KOPT-K1 (cell line): ENCODE measurements at regions not wholly inside any gene's neighbourhood (a gene's known extent, or its start where the extent isn't known, plus 50 kb on each side); places are given as distances from the start of the nearest gene placed in this dataset.
"Not testable (repeated sequence)": the region's sequence is repeated elsewhere in the genome, so short reads cannot be mapped to it uniquely, and the experiment has no call there.

Experiments used
- H3K27ac ChIP-seq: fragments of 200-600 bp; sonication (generic); 2 replicates; pipeline ENCODE4 v1.5.1; 2016; ENCODE audit warnings: antibody characterized with exemption, mild to moderate bottlenecking, low read depth, low read length; ENCODE audit not compliant: poor library complexity, severe bottlenecking
- H3K36me3 ChIP-seq: fragments of 200-600 bp; sonication (generic); 2 replicates; pipeline ENCODE4 v1.5.1; 2017; ENCODE audit warnings: antibody characterized with exemption, mild to moderate bottlenecking, low read length, moderate library complexity; ENCODE audit not compliant: insufficient read depth
- H3K9me3 ChIP-seq: fragments of 200-600 bp; sonication (generic); 2 replicates; pipeline ENCODE4 v1.5.1; 2017; ENCODE audit warnings: antibody characterized with exemption, low read length, mild to moderate bottlenecking; ENCODE audit not compliant: insufficient read depth, poor library complexity, severe bottlenecking

DNA sequence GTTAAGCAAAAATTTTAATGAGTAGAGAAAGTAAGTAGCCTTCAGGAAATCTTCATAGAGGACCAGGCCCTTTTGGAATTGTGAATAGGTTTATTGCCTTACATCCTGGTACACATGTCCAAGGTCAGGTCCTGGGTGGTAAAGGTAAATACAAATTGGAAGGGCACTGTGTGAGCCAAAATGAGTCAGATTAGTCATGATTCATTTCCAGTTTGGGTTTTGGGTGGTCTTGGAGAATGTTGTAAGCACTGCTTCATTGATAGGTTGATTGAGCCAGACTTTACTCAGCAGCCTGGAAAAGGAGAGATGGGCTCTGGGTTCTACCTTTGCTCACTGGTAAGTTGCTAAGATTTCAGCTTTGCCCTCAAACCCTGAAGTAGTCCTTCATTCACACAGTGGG lies 82.5 kb upstream of the ZNF169 start:
- H3K9me3 ChIP-seq, result no peaks in the 10 kb centered on the region
- peaks cover 77% of the 10 kb centered on the region for H3K36me3 ChIP-seq
- H3K27ac ChIP-seq, result no peak overlapping the region

- no peak overlapping the region for H3K27ac ChIP-seq
- H3K9me3 ChIP-seq, result no peaks in the 10 kb centered on the region
- H3K36me3 ChIP-seq, result peaks cover 76% of the 10 kb centered on the region
Observed at GRCh38 chr9:94178927-94179326, 80.2 kb upstream of the ZNF169 start.

DNA sequence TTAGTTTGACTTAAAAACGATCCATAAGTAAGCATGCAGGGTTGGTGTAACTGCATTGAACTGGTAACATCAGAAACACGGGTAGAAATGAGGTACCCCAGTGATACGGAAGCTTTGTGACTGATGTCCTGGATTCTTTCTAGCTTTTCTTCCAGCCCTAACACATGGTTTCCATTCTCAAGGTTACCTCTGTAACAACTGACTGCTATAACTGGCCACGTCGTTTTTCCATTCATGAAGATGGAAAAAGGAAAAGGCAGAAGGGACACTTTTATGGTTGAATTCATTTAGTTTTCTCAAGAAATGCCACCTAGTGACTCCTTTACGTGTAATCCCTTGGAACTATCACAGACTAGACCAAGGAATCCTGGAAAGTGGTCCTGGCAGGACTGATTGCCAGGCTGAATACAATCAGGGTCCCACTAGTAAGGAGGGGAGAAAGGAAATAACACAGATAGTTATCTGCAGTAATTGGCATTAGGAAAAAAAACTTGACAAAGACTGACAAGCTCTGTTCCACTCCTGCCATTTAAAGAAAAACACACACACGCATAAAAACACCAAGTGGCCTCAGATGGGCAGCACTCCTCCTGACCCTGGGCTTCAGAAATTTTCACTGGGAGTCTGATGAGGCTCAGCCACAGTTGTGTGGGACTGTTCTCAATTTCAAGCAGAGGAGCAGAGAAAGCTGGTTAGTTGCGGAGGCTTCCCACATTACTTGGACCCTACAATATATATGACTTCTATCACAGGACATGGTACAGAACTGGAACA lies 77.5 kb upstream of the ZNF169 start:
- peaks cover 57% of the 10 kb centered on the region for H3K36me3 ChIP-seq
- peaks cover 6% of the 10 kb centered on the region for H3K9me3 ChIP-seq
- H3K27ac ChIP-seq, result no peak overlapping the region

GRCh38 chr9:94182532-94182931 lies 76.6 kb upstream of the ZNF169 start:
- H3K36me3 ChIP-seq, result peaks cover 55% of the 10 kb centered on the region
- peaks cover 13% of the 10 kb centered on the region for H3K9me3 ChIP-seq
- no peak overlapping the region for H3K27ac ChIP-seq

DNA sequence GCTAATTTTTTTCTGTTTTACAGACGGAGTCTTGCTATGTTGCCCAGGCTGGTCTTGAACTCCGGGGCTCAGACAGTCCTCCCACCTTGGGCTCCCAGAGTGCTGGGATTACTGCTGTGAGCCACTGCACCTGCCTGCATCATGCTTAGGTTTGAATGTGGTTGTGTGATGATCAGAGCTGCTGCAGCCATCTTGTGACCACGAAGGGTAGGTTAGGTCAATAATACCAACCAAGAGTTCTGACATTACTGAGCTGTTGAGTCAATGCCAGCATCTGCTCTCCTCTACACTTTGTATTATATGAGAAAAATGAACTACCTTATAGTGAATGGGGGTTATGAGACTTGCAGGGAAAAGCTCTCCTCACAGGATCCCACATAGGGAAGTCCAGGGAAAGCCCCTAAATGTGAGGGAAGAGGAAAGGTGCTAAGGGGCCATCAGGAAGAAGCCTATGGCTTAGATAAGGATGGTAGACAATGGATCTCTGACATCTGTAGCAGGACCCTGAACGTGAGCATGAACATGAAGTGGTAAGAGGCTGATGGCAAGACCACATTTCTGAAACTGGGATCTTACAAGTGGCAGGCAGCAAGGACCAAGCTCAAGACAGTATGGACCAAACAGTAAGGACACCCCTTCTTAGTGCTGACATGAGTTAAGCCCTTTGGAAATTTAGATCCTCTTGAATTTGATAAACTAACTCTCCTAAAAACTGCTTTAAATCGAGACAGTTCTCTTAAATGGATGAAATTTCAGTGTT lies 75.7 kb upstream of the ZNF169 start:
- Histone ChIP-seq H3K36me3 (peaks cover 47% of the 10 kb centered on the region), H3K27ac (no peak overlapping the region), H3K9me3 (peaks cover 22% of the 10 kb centered on the region)

GRCh38 chr9:94188246-94188645 lies 70.9 kb upstream of the ZNF169 start:
- H3K9me3 ChIP-seq, result peaks cover 39% of the 10 kb centered on the region
- peaks cover 23% of the 10 kb centered on the region for H3K36me3 ChIP-seq

DNA sequence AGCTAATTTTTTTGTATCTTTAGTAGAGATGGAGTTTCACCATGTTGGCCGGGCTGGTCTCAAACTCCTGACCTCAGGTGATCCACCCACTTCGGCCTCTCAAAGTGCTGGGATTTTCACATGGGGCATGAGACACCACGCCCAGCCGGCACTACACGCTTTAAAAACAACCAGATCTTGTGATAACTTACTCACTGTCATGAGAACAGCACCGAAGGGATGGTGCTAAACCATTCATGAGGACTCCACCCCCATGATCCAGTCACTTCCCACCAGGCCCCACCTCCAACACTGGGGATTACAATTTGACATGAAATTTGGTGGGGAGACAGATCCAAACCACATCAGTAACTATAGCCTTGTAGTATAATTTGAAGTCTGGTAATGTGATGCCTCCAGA lies 67.4 kb upstream of the ZNF169 start:
- H3K9me3 ChIP-seq, result peaks cover 51% of the 10 kb centered on the region

More at GRCh38 chr9:94188246-94188645, 70.9 kb upstream of the ZNF169 start:
- no peak overlapping the region for H3K27ac ChIP-seq

DNA sequence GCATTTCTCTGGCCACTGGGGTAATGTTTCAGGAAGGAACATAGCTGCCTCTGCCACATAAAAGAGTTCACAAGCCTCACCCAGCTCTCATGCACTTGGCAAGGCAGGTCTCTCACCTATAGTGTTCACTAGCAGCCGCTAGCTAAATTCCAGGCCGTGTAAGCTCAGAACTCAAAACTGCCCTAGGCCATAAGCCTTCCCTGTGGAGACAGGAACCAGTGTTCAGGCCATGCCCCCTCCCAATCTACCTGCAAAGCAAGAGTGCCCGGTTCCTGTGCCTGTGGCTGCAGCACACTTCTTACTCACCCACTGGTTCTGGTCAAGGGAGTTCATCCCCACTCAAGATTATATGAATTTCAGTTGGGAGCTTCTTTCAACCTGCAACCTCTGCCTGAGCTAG lies 60.7 kb upstream of the ZNF169 start:
- Histone ChIP-seq H3K36me3 (no peaks in the 10 kb centered on the region), H3K27ac (no peak overlapping the region), H3K9me3 (peaks cover 18% of the 10 kb centered on the region)

More for the DNA sequence above, 67.4 kb upstream of the ZNF169 start:
- peaks cover 12% of the 10 kb centered on the region for H3K36me3 ChIP-seq
- H3K27ac ChIP-seq, result not testable (repeated sequence)

GRCh38 chr9:94199776-94200175 lies 59.3 kb upstream of the ZNF169 start:
- peaks cover 13% of the 10 kb centered on the region for H3K9me3 ChIP-seq
- no peak overlapping the region for H3K27ac ChIP-seq
- H3K36me3 ChIP-seq, result no peaks in the 10 kb centered on the region

DNA sequence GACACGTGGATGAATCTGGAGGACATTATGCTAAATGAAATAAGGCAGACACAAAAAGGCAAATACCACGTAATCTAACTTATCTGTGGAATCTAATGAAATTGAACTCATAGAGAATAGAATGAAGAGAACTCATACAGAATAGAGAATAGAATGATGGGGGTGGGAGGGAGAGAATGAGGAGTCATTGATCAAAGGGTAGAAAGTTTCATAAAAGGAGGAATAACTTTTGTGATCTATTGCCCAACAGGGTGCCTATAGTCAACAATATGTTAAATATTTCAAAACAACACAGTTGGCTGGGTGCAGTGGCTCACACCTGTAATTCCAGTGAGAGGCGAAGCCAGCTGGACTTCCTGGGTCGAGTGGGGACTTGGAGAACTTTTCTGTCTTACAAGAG lies 54.9 kb upstream of the ZNF169 start:
- Histone ChIP-seq H3K27ac (no peak overlapping the region), H3K36me3 (no peaks in the 10 kb centered on the region)

GRCh38 chr9:94207781-94208180 lies 51.3 kb upstream of the ZNF169 start:
- H3K9me3 ChIP-seq, result no peaks in the 10 kb centered on the region
- H3K27ac ChIP-seq, result no peak overlapping the region
- no peaks in the 10 kb centered on the region for H3K36me3 ChIP-seq

More for the DNA sequence above, 54.9 kb upstream of the ZNF169 start:
- H3K9me3 ChIP-seq, result no peaks in the 10 kb centered on the region
